ENCODE measurements at regions not wholly inside any gene's neighbourhood (a gene's known extent, or its start where the extent isn't known, plus 50 kb on each side); places are given as distances from the start of the nearest gene placed in this dataset.

GRCh38 chr16:64121473-64121872 lies 1000.4 kb downstream of the CDH11 start:
- H3K9me3 ChIP-seq (ENCODE audit: control insufficient read depth, insufficient read depth, low read length) = no peaks in the 10 kb centered on the region; the same call in 1 of the 2 replicates
- no peak for TF ChIP-seq CTCF (IDR thresholded peaks at IDR 0.05; ENCODE audit: low read depth, low read length, poor library complexity, severe bottlenecking)
- no peak for TF ChIP-seq EZH2phosphoT487 (IDR thresholded peaks at IDR 0.05; ENCODE audit: borderline replicate concordance, low read length)
- H3K27ac ChIP-seq (ENCODE audit: low read depth, low read length) = no peak overlapping the region
- no peak overlapping the region for H3K4me3 ChIP-seq (ENCODE audit: low read length)
- H3F3A ChIP-seq (ENCODE audit: control insufficient read depth, insufficient read depth) = no peaks in the 10 kb centered on the region
- no peaks in the 10 kb centered on the region for H3K9me2 ChIP-seq (replicated peaks; ENCODE audit: control insufficient read depth, low read length)
- peaks cover 10% of the 10 kb centered on the region for H3K4me1 ChIP-seq (ENCODE audit: control insufficient read depth, low read length)
- H3K79me2 ChIP-seq (ENCODE audit: control insufficient read depth, low read length) = no peaks in the 10 kb centered on the region
- no peaks in the 10 kb centered on the region for H4K20me1 ChIP-seq (ENCODE audit: control insufficient read depth, insufficient read depth, low read depth, low read length)
- no peaks in the 10 kb centered on the region for H3K36me3 ChIP-seq (ENCODE audit: control insufficient read depth, low read length)
- H3K27me3 ChIP-seq (ENCODE audit: control insufficient read depth, low read length) = no peaks in the 10 kb centered on the region
- no peak overlapping the region for H3K4me2 ChIP-seq (ENCODE audit: low read length)

DNA sequence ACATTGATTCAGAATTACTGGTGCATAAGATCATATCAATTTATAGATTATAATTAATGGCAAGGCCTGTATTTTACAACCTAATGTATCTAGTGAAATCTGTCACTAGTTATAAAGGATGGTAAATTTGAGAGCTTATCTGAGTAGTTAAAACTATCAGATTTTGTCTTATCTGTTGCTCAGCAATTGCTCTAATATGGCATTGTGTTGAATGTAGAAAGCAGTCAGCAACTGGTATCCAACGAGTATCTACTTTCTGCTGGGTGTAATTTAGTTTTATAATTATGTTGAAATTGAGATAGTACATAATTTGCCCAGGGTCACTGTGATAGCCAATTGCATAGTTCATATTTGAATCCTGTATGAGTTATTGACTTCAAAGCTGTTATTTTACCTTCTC lies 1005.7 kb downstream of the CDH11 start:
- no peaks in the 10 kb centered on the region for H3K27me3 ChIP-seq (ENCODE audit: control insufficient read depth, low read length)

DNA sequence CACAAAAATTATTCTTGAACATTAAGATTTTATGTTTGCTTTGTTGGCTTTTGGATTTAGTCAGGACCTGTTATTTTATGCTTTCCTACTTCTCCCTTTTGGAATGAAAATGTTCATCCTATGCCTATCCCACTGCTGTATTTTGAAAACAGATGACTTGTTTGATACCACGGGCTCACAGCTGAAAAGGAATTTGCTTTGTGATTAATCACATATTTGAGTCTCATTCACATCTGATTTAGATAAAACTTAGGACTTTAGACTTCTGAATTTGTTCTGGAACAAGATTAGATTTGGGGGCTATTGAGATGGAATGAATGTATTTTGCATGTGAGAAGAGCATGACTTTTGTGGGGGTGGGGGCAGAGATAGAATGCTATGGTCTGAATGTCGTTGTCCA lies 1012.6 kb downstream of the CDH11 start:
- TF ChIP-seq EZH2phosphoT487 (IDR thresholded peaks at IDR 0.05; ENCODE audit: borderline replicate concordance, low read length) = no peak
- TF ChIP-seq CTCF (IDR thresholded peaks at IDR 0.05; ENCODE audit: low read depth, low read length, poor library complexity, severe bottlenecking) = no peak
- no peak overlapping the region for H3K27ac ChIP-seq (ENCODE audit: low read depth, low read length)
- no peak overlapping the region for H3K4me3 ChIP-seq (ENCODE audit: low read length)
- H3K9me3 ChIP-seq (ENCODE audit: control insufficient read depth, insufficient read depth, low read length) = peaks cover 6% of the 10 kb centered on the region; the same call in 1 of the 2 replicates
- no peaks in the 10 kb centered on the region for H3K79me2 ChIP-seq (ENCODE audit: control insufficient read depth, low read length)
- no peaks in the 10 kb centered on the region for H3K4me1 ChIP-seq (ENCODE audit: control insufficient read depth, low read length)
- no peak overlapping the region for H3K4me2 ChIP-seq (ENCODE audit: low read length)
- H4K20me1 ChIP-seq (ENCODE audit: control insufficient read depth, insufficient read depth, low read depth, low read length) = no peaks in the 10 kb centered on the region
- H3F3A ChIP-seq (ENCODE audit: control insufficient read depth, insufficient read depth) = no peaks in the 10 kb centered on the region
- no peaks in the 10 kb centered on the region for H3K9me2 ChIP-seq (replicated peaks; ENCODE audit: control insufficient read depth, low read length)
- no peaks in the 10 kb centered on the region for H3K27me3 ChIP-seq (ENCODE audit: control insufficient read depth, low read length)
- H3K36me3 ChIP-seq (ENCODE audit: control insufficient read depth, low read length) = no peaks in the 10 kb centered on the region

More for the DNA sequence above, 1005.7 kb downstream of the CDH11 start:
- peaks cover 6% of the 10 kb centered on the region for H3K9me3 ChIP-seq (ENCODE audit: control insufficient read depth, insufficient read depth, low read length)
- H3K79me2 ChIP-seq (ENCODE audit: control insufficient read depth, low read length) = no peaks in the 10 kb centered on the region
- no peak overlapping the region for H3K27ac ChIP-seq (ENCODE audit: low read depth, low read length)
- H3K4me2 ChIP-seq (ENCODE audit: low read length) = no peak overlapping the region
- no peak overlapping the region for H3K4me3 ChIP-seq (ENCODE audit: low read length)
- H3F3A ChIP-seq (ENCODE audit: control insufficient read depth, insufficient read depth) = no peaks in the 10 kb centered on the region
- no peaks in the 10 kb centered on the region for H3K9me2 ChIP-seq (replicated peaks; ENCODE audit: control insufficient read depth, low read length)
- TF ChIP-seq CTCF (IDR thresholded peaks at IDR 0.05; ENCODE audit: low read depth, low read length, poor library complexity, severe bottlenecking) (no peak), EZH2phosphoT487 (IDR thresholded peaks at IDR 0.05; ENCODE audit: borderline replicate concordance, low read length) (no peak)
- H3K4me1 ChIP-seq (ENCODE audit: control insufficient read depth, low read length) = peaks cover 10% of the 10 kb centered on the region
- no peaks in the 10 kb centered on the region for H4K20me1 ChIP-seq (ENCODE audit: control insufficient read depth, insufficient read depth, low read depth, low read length)
- H3K36me3 ChIP-seq (ENCODE audit: control insufficient read depth, low read length) = no peaks in the 10 kb centered on the region

Measured in DOHH2 (cell line).